ENCODE measurements at regions not wholly inside any gene's neighbourhood (a gene's known extent, or its start where the extent isn't known, plus 50 kb on each side); places are given as distances from the start of the nearest gene placed in this dataset.
A peak's percentile ranks its signal among the peaks of the same experiment; 100 is the strongest.

DNA sequence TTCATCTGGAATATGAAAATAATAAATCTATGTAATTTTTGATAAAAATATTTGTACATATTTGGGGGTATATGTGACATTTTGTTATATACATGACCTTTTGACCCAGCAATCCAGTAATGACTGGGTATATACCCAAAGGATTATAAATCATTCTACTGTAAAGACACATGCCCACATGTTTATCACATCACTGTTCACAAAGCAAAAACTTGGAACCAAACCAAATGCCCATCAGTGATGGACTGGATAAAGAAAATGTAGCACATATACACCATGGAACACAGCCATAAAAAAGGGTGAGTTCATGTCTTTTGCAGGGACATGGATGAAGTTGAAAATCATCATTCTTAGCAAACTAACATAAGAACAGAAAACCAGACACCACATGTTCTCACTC, 472.1 kb upstream of the DDX18 start:
- H3K4me1 ChIP-seq (ENCODE audit: control insufficient read depth in 2 of 2, insufficient read depth in 1 of 2, low read depth in 1 of 2, low read length in 2 of 2), result peaks cover 0 to 9% of the 10 kb centered on the region in 2 donors
- H3K14ac ChIP-seq (ENCODE audit: low read length), result no peak overlapping the region
- H4K8ac ChIP-seq (ENCODE audit: low read depth, low read length), result no peak overlapping the region
- no peaks in the 10 kb centered on the region for H3K27me3 ChIP-seq (ENCODE audit: control insufficient read depth in 3 of 3, insufficient read depth in 3 of 3, low read depth in 1 of 3, low read length in 3 of 3)
- H3K23ac ChIP-seq (ENCODE audit: low read depth, low read length, poor library complexity), result no peak overlapping the region
- H4K91ac ChIP-seq (ENCODE audit: low read depth, low read length, poor library complexity), result no peak overlapping the region
- H2BK5ac ChIP-seq (ENCODE audit: low read length), result no peak overlapping the region
- H2BK120ac ChIP-seq (ENCODE audit: low read depth, low read length), result no peak overlapping the region
- H3K36me3 ChIP-seq (replicated peaks in 1 of 2; ENCODE audit: control insufficient read depth in 2 of 2, insufficient read depth in 2 of 2, low read length in 2 of 2), result no peaks in the 10 kb centered on the region
- no peak overlapping the region for H3K18ac ChIP-seq (ENCODE audit: low read length)
- H3K4me3 ChIP-seq (ENCODE audit: low read length in 2 of 2), result no peak overlapping the region
- H3K27ac ChIP-seq (replicated peaks; ENCODE audit: low read length), result no peak overlapping the region
- H3K4ac ChIP-seq (ENCODE audit: low read length), result no peak overlapping the region
- H2AK5ac ChIP-seq (ENCODE audit: low read depth, low read length), result no peak overlapping the region
- H2AFZ ChIP-seq (ENCODE audit: low read length), result no peak overlapping the region
- H2BK12ac ChIP-seq (ENCODE audit: low read length), result no peak overlapping the region
- no peak overlapping the region for H3K4me2 ChIP-seq (ENCODE audit: insufficient read depth, low read length, poor library complexity, severe bottlenecking)
- H3K9me3 ChIP-seq (replicated peaks in 1 of 2; ENCODE audit: control insufficient read depth in 2 of 2, insufficient read depth in 1 of 2, low read depth in 1 of 2, low read length in 2 of 2), result no peaks in the 10 kb centered on the region
- DNase-seq (ENCODE audit: low spot score), result no peak
- no peak overlapping the region for H2BK15ac ChIP-seq (ENCODE audit: low read length)
- H3K79me1 ChIP-seq (ENCODE audit: low read depth, low read length), result no peaks in the 10 kb centered on the region
- H3K9ac ChIP-seq (ENCODE audit: low read depth, low read length, poor library complexity), result no peak overlapping the region

DNA sequence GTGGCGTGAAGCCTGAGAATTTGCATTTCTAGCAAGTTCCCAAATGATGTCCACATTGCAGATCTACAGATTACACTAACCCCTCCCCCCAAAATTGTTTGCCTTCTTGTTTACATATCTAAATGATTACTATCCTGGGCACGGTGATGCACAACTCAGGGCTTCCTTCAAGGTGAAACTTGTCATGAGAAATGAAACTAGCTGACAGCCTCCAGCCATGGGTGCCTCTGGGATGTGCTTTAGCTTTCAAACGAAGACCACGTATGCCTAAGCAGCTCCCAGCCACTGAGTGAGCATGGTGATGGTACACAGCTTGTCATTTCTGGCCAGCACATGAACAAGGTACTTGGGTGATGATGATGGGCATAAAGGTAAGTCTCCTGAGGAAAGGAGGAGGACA, 464.8 kb upstream of the DDX18 start:
- Histone ChIP-seq H2AK5ac (ENCODE audit: low read depth, low read length) (no peak overlapping the region), H2BK120ac (ENCODE audit: low read depth, low read length) (no peak overlapping the region), H2BK5ac (ENCODE audit: low read length) (no peak overlapping the region), H3K4me1 (ENCODE audit: control insufficient read depth in 2 of 2, insufficient read depth in 1 of 2, low read depth in 1 of 2, low read length in 2 of 2) (peaks cover 3 to 9% of the 10 kb centered on the region in 2 donors), H3K14ac (ENCODE audit: low read length) (no peak overlapping the region), H4K91ac (ENCODE audit: low read depth, low read length, poor library complexity) (no peak overlapping the region), H4K8ac (ENCODE audit: low read depth, low read length) (no peak overlapping the region), H3K4me3 (ENCODE audit: low read length in 2 of 2) (no peak overlapping the region), H2BK15ac (ENCODE audit: low read length) (no peak overlapping the region), H3K18ac (ENCODE audit: low read length) (no peak overlapping the region), H3K9me3 (replicated peaks in 1 of 2; ENCODE audit: control insufficient read depth in 2 of 2, insufficient read depth in 1 of 2, low read depth in 1 of 2, low read length in 2 of 2) (no peaks in the 10 kb centered on the region), H3K27ac (replicated peaks; ENCODE audit: low read length) (no peak overlapping the region), H2BK12ac (ENCODE audit: low read length) (no peak overlapping the region), H3K36me3 (replicated peaks in 1 of 2; ENCODE audit: control insufficient read depth in 2 of 2, insufficient read depth in 2 of 2, low read length in 2 of 2) (no peaks in the 10 kb centered on the region), H3K9ac (ENCODE audit: low read depth, low read length, poor library complexity) (no peak overlapping the region), H2AFZ (ENCODE audit: low read length) (no peak overlapping the region), H3K4me2 (ENCODE audit: insufficient read depth, low read length, poor library complexity, severe bottlenecking) (no peak overlapping the region), H3K4ac (ENCODE audit: low read length) (no peak overlapping the region), H3K23ac (ENCODE audit: low read depth, low read length, poor library complexity) (no peak overlapping the region), H3K79me1 (ENCODE audit: low read depth, low read length) (no peaks in the 10 kb centered on the region), H3K27me3 (ENCODE audit: control insufficient read depth in 3 of 3, insufficient read depth in 3 of 3, low read depth in 1 of 3, low read length in 3 of 3) (no peaks in the 10 kb centered on the region)
- DNase-seq (ENCODE audit: low spot score), result no peak
- WGBS, 2 donors (ENCODE audit: extremely low coverage in 2 of 2, insufficient read length in 2 of 2, insufficient replicate concordance in 1 of 2), result no CpG with 5 or more reads among the region's 4 CpGs

DNA sequence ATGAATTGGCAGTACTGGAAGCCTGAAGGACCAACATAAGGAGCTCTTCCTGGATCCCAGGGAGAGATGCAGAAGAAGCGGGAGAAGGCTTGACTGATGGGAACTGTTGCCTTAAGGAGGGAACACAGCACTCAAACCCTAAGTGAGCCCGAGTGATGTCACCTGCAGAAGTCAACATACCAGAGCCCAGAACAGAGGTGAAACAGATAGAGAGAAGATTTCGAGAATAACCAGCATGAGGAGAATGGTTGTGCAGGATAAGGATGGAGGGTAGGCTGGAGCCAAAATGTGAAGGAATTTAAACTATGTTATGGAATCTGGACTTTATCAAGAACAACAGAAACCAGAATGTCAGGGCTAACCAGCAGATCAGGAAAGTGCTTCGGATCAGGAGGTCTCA, 463.1 kb upstream of the DDX18 start:
- no peaks in the 10 kb centered on the region for H3K27me3 ChIP-seq (ENCODE audit: control insufficient read depth in 3 of 3, insufficient read depth in 3 of 3, low read depth in 1 of 3, low read length in 3 of 3)
- no peaks in the 10 kb centered on the region for H3K36me3 ChIP-seq (replicated peaks in 1 of 2; ENCODE audit: control insufficient read depth in 2 of 2, insufficient read depth in 2 of 2, low read length in 2 of 2)
- no CpG with 5 or more reads among the region's 4 CpGs for WGBS, 2 donors (ENCODE audit: extremely low coverage in 2 of 2, insufficient read length in 2 of 2, insufficient replicate concordance in 1 of 2)
- no peak overlapping the region for H4K8ac ChIP-seq (ENCODE audit: low read depth, low read length)
- H3K23ac ChIP-seq (ENCODE audit: low read depth, low read length, poor library complexity), result no peak overlapping the region
- no peak overlapping the region for H3K9ac ChIP-seq (ENCODE audit: low read depth, low read length, poor library complexity)
- H2AK5ac ChIP-seq (ENCODE audit: low read depth, low read length), result no peak overlapping the region
- no peak overlapping the region for H3K4ac ChIP-seq (ENCODE audit: low read length)
- H3K18ac ChIP-seq (ENCODE audit: low read length), result no peak overlapping the region
- no peaks in the 10 kb centered on the region for H3K9me3 ChIP-seq (replicated peaks in 1 of 2; ENCODE audit: control insufficient read depth in 2 of 2, insufficient read depth in 1 of 2, low read depth in 1 of 2, low read length in 2 of 2)
- DNase-seq (ENCODE audit: low spot score), result no peak
- no peak overlapping the region for H2BK120ac ChIP-seq (ENCODE audit: low read depth, low read length)
- no peak overlapping the region for H3K14ac ChIP-seq (ENCODE audit: low read length)
- H4K91ac ChIP-seq (ENCODE audit: low read depth, low read length, poor library complexity), result no peak overlapping the region
- no peak overlapping the region for H3K4me3 ChIP-seq (ENCODE audit: low read length in 2 of 2)
- no peak overlapping the region for H2BK15ac ChIP-seq (ENCODE audit: low read length)
- H3K79me1 ChIP-seq (ENCODE audit: low read depth, low read length), result no peaks in the 10 kb centered on the region
- H2BK5ac ChIP-seq (ENCODE audit: low read length), result no peak overlapping the region
- peaks cover 0 to 3% of the 10 kb centered on the region in 2 donors for H3K4me1 ChIP-seq (ENCODE audit: control insufficient read depth in 2 of 2, insufficient read depth in 1 of 2, low read depth in 1 of 2, low read length in 2 of 2)
- H2AFZ ChIP-seq (ENCODE audit: low read length), result no peak overlapping the region
- no peak overlapping the region for H2BK12ac ChIP-seq (ENCODE audit: low read length)
- no peak overlapping the region for H3K4me2 ChIP-seq (ENCODE audit: insufficient read depth, low read length, poor library complexity, severe bottlenecking)
- H3K27ac ChIP-seq (replicated peaks; ENCODE audit: low read length), result no peak overlapping the region

DNA sequence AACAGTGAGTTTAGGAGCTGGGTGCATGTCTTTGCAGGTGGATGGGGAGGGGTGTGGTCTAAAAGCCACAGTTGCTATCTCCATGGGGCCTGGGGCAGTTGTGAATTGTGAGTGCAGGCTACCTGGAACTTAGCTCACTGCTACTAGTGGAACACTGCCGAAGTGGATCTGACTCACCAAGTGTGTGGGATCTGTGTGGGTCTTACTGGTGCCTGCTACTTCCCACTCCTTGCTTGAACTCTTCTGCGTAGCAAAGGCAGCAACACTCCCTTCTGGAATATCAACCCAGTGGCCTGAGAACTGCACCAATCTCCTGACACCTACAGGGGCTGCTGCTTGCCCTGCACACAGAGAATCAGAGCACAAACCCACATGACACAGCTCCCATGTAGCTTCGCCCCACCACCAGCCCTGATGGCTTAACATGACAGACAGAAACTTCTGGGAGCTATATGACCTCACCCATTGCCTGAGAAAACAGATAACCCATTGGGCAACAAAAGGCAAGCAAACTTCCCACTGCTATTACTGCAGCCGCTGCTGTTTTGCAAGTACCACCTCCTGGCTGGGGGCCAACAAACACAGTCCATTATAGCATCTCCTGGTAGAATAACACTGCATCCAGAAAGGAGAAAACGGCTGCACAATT, 455.1 kb upstream of the DDX18 start:
- WGBS, 2 donors (ENCODE audit: extremely low coverage in 2 of 2, insufficient read length in 2 of 2, insufficient replicate concordance in 1 of 2), result no CpG with 5 or more reads among the region's 5 CpGs
- Histone ChIP-seq H3K4me1 (ENCODE audit: control insufficient read depth in 2 of 2, insufficient read depth in 1 of 2, low read depth in 1 of 2, low read length in 2 of 2) (peaks cover 0 to 2% of the 10 kb centered on the region in 2 donors), H3K79me1 (ENCODE audit: low read depth, low read length) (no peaks in the 10 kb centered on the region), H4K8ac (ENCODE audit: low read depth, low read length) (no peak overlapping the region), H2AK5ac (ENCODE audit: low read depth, low read length) (no peak overlapping the region), H3K4ac (ENCODE audit: low read length) (no peak overlapping the region), H3K27me3 (ENCODE audit: control insufficient read depth in 3 of 3, insufficient read depth in 3 of 3, low read depth in 1 of 3, low read length in 3 of 3) (no peaks in the 10 kb centered on the region), H2AFZ (ENCODE audit: low read length) (no peak overlapping the region), H3K14ac (ENCODE audit: low read length) (no peak overlapping the region), H3K9ac (ENCODE audit: low read depth, low read length, poor library complexity) (no peak overlapping the region), H3K18ac (ENCODE audit: low read length) (peak overlapping the region; percentile 15), H3K27ac (replicated peaks; ENCODE audit: low read length) (no peak overlapping the region), H4K91ac (ENCODE audit: low read depth, low read length, poor library complexity) (no peak overlapping the region), H3K23ac (ENCODE audit: low read depth, low read length, poor library complexity) (no peak overlapping the region), H3K4me3 (ENCODE audit: low read length in 2 of 2) (no peak overlapping the region), H2BK15ac (ENCODE audit: low read length) (no peak overlapping the region), H3K36me3 (replicated peaks in 1 of 2; ENCODE audit: control insufficient read depth in 2 of 2, insufficient read depth in 2 of 2, low read length in 2 of 2) (no peaks in the 10 kb centered on the region), H3K9me3 (replicated peaks in 1 of 2; ENCODE audit: control insufficient read depth in 2 of 2, insufficient read depth in 1 of 2, low read depth in 1 of 2, low read length in 2 of 2) (peaks cover 2 to 5% of the 10 kb centered on the region in 2 donors), H2BK5ac (ENCODE audit: low read length) (no peak overlapping the region), H2BK120ac (ENCODE audit: low read depth, low read length) (no peak overlapping the region), H3K4me2 (ENCODE audit: insufficient read depth, low read length, poor library complexity, severe bottlenecking) (no peak overlapping the region), H2BK12ac (ENCODE audit: low read length) (no peak overlapping the region)
- no peak for DNase-seq (ENCODE audit: low spot score)

All from neuronal stem cell (in vitro differentiated cells).